Gastroesophageal sphincter (tissue), 4 donors: ENCODE measurements at regions not wholly inside any gene's neighbourhood (a gene's known extent, or its start where the extent isn't known, plus 50 kb on each side); places are given as distances from the start of the nearest gene placed in this dataset.

Experiments
- ATAC-seq: fragments of 150-250 bp; one replicate; pipeline ENCODE4 v1.9.1; 2016; ENCODE audit warnings: mild to moderate bottlenecking, moderate library complexity
- H3K27ac ChIP-seq, 4 donors: fragments of 200-600 bp; sonication (generic) in 3 of 4; 1 replicate in 3 of 4; 2 replicates in 1 of 4; pipeline ENCODE4 v1.5.1; 2016 to 2019
- H3K27me3 ChIP-seq: fragments of 200-600 bp; sonication (generic); one replicate; pipeline ENCODE4 v1.5.1; 2019
- H3K36me3 ChIP-seq, 2 donors: fragments of 200-600 bp; sonication (generic); one replicate each; pipeline ENCODE4 v1.5.1; 2019; ENCODE audit warnings: control low read depth in 1 of 2
- H3K4me1 ChIP-seq, 3 donors: fragments of 200-600 bp; sonication (generic); 1 replicate in 2 of 3; 2 replicates in 1 of 3; pipeline ENCODE4 v1.5.1; 2016 to 2019; ENCODE audit warnings: control low read depth in 2 of 3
- H3K4me3 ChIP-seq, 2 donors: fragments of 200-600 bp; sonication (generic); one replicate each; pipeline ENCODE4 v1.5.1; 2019; ENCODE audit warnings: mild to moderate bottlenecking in 1 of 2, moderate library complexity in 1 of 2
- H3K9me3 ChIP-seq, 3 donors: fragments of 200-600 bp; sonication (generic); one replicate each; pipeline ENCODE4 v1.5.1; 2017 to 2019; ENCODE audit warnings: control low read depth in 2 of 3
- CTCF ChIP-seq, 4 experiments: fragments of 200-600 bp in 2 of 4; fragments of 450-650 bp in 2 of 4; sonication (generic) in 1 of 4; IDR thresholded peaks; one replicate each; pipeline ENCODE4 v1.5.1; 2017 to 2019; ENCODE audit warnings: antibody characterized with exemption in 4 of 4, mild to moderate bottlenecking in 2 of 4, moderate library complexity in 2 of 4
- EP300 ChIP-seq: sonication (generic); formaldehyde crosslinking; IDR thresholded peaks from one replicate; pipeline ENCODE4 v1.6.1; 2017; ENCODE audit warnings: antibody characterized with exemption, mild to moderate bottlenecking
- POLR2A ChIP-seq, 2 donors: fragments of 450-650 bp; IDR thresholded peaks; one replicate each; pipeline ENCODE4 v1.6.1; 2017; ENCODE audit warnings: antibody characterized with exemption in 2 of 2, mild to moderate bottlenecking in 2 of 2, moderate library complexity in 1 of 2
- POLR2AphosphoS5 ChIP-seq: sonication (generic); formaldehyde crosslinking; IDR thresholded peaks from one replicate; pipeline ENCODE4 v1.6.1; 2017; ENCODE audit warnings: antibody characterized with exemption
- WGBS, 2 donors: methylation state at CpG; one replicate each; pipeline ENCODE4 v1.1.5; 2018; ENCODE audit warnings: low coverage in 1 of 2; 5-methylcytosine and 5-hydroxymethylcytosine counted together

GRCh38 chr1:213661302-213661701, 326.5 kb upstream of the PROX1 start:
- no peaks in the 10 kb centered on the region for H3K4me1 ChIP-seq
- H3K27ac ChIP-seq, result no peak overlapping the region
- no peak for TF ChIP-seq POLR2A (IDR thresholded peaks at IDR 0.05)
- TF ChIP-seq POLR2AphosphoS5, result no peak
- no peak for TF ChIP-seq EP300
- TF ChIP-seq CTCF (IDR thresholded peaks at IDR 0.05), result no peak
- H3K36me3 ChIP-seq, result no peaks in the 10 kb centered on the region
- H3K4me3 ChIP-seq, result no peak overlapping the region
- 47 to 50% methylated on average over 5 to 8 of the region's 9 CpGs for WGBS, 2 donors
- no peaks in the 10 kb centered on the region for H3K27me3 ChIP-seq
- no peaks in the 10 kb centered on the region for H3K9me3 ChIP-seq
- ATAC-seq, result no peak

DNA sequence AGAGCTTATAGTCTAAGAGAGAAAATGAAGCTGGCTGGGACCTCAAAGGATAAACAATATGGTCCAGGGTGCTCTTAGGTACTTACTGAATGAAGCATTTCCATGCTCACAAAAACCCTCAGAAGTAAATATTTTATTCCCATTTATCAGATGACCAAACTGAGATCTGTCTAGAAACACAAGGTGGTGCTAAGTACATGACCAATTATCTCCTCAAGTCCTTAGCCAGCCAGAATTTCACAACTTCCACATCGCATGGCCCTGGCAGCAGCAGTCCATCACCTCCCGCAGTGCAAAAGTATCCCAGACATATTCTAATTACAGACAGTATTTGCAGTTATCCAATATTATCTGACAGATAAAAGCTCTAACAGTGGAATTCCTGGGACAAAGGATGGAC, 321.7 kb upstream of the PROX1 start:
- Histone ChIP-seq H3K27me3 (no peaks in the 10 kb centered on the region), H3K4me1 (no peaks in the 10 kb centered on the region), H3K27ac (no peak overlapping the region), H3K36me3 (no peaks in the 10 kb centered on the region), H3K9me3 (no peaks in the 10 kb centered on the region), H3K4me3 (no peak overlapping the region)
- TF ChIP-seq CTCF (IDR thresholded peaks at IDR 0.05) (no peak), EP300 (no peak), POLR2AphosphoS5 (no peak), POLR2A (IDR thresholded peaks at IDR 0.05) (no peak)
- 61 to 73% methylated on average over 2 of the region's 2 CpGs for WGBS, 2 donors
- no peak for ATAC-seq

DNA sequence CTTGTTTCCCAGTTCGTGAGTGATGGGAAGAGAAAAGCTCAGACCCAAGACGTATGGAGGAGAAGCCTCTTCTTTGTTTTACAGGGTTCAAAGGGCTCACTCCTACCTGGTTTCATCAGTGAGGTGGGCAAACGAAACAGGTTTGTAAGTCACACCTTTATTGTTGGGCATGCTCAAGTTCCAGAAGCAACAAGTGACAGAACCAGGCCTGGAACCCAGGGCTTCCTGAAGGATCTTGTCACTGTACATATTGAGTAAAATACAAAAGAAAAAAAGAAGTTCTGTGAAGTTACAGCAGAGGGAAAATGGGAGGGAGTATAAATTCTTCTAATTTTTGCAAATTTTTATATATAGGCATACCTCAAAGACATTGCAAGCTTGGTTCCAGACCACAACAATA, 320.9 kb upstream of the PROX1 start:
- no peaks in the 10 kb centered on the region for H3K27me3 ChIP-seq
- no peaks in the 10 kb centered on the region for H3K36me3 ChIP-seq
- TF ChIP-seq POLR2A (IDR thresholded peaks at IDR 0.05) (no peak), EP300 (no peak), POLR2AphosphoS5 (no peak), CTCF (IDR thresholded peaks at IDR 0.05) (no peak)
- H3K27ac ChIP-seq, result no peak overlapping the region
- WGBS, 2 donors, result 65 to 88% methylated on average over 2 to 3 of the region's 3 CpGs
- ATAC-seq, result no peak
- no peaks in the 10 kb centered on the region for H3K9me3 ChIP-seq
- H3K4me1 ChIP-seq, result no peaks in the 10 kb centered on the region
- H3K4me3 ChIP-seq, result no peak overlapping the region

GRCh38 chr1:213669512-213669911, 318.3 kb upstream of the PROX1 start:
- no peak overlapping the region for H3K4me3 ChIP-seq
- H3K9me3 ChIP-seq, result no peaks in the 10 kb centered on the region
- no peak for ATAC-seq
- H3K36me3 ChIP-seq, result no peaks in the 10 kb centered on the region
- H3K27ac ChIP-seq, result no peak overlapping the region
- no peaks in the 10 kb centered on the region for H3K4me1 ChIP-seq
- no peak for TF ChIP-seq CTCF (IDR thresholded peaks at IDR 0.05)
- TF ChIP-seq EP300, result no peak
- TF ChIP-seq POLR2AphosphoS5, result no peak
- no peak for TF ChIP-seq POLR2A (IDR thresholded peaks at IDR 0.05)
- H3K27me3 ChIP-seq, result no peaks in the 10 kb centered on the region
- 93 to 96% methylated on average over 7 of the region's 7 CpGs for WGBS, 2 donors

- WGBS, 2 donors, result 29 to 60% methylated on average over 1 of the region's 2 CpGs
Measured at GRCh38 chr1:213669964-213670691, 317.6 kb upstream of the PROX1 start.

More at GRCh38 chr1:213669964-213670691, 317.6 kb upstream of the PROX1 start:
- Histone ChIP-seq H3K27me3 (no peaks in the 10 kb centered on the region), H3K36me3 (no peaks in the 10 kb centered on the region), H3K4me1 (no peaks in the 10 kb centered on the region), H3K9me3 (no peaks in the 10 kb centered on the region), H3K27ac (no peak overlapping the region), H3K4me3 (no peak overlapping the region)
- TF ChIP-seq POLR2AphosphoS5, result no peak
- ATAC-seq, result no peak
